HG03457 (cell line): ENCODE measurements at regions not wholly inside any gene's neighbourhood (a gene's known extent, or its start where the extent isn't known, plus 50 kb on each side); places are given as distances from the start of the nearest gene placed in this dataset.

Experiments used
- ATAC-seq: cut with Tn5 transposase; IDR thresholded peaks from one replicate; pipeline ENCODE4 v1.9.1; 2021; ENCODE audit warnings: moderate number of reproducible peaks; ENCODE audit not compliant: unreplicated experiment

DNA sequence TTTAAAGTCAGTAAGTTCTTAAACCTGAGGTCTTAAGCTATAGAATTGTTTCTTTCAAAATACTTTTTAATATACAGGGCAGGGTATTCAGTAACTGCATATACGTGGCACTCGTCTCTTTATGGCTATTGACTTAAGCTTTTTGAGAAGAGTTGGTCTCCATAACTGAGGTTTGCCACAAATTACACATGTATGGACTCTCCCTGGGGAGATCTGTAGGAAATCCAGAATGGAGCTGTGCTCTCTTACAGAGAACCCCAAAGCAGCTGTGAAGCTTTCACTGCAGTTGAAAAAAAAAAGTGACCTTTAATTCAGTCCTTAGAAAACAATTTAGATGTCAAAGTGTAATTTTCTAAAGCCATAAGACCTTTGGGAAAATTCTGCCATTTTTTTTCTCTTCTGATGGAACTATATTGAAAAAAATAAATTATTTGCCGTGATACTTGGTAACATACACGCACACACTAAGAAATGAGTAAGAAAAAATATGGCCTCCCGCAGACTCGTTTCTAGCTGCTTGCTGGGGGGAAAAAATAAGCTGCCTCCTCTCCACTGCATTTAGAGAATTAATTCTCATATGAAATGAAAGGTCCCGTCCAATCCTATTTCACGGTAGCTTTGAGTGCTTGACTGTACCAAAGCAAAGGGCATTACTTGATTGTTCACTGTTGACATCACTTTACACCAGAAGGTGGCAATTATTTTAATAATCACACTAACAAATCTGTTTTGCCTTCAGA, 159.4 kb upstream of the TENM3 start:
- no peak for ATAC-seq

DNA sequence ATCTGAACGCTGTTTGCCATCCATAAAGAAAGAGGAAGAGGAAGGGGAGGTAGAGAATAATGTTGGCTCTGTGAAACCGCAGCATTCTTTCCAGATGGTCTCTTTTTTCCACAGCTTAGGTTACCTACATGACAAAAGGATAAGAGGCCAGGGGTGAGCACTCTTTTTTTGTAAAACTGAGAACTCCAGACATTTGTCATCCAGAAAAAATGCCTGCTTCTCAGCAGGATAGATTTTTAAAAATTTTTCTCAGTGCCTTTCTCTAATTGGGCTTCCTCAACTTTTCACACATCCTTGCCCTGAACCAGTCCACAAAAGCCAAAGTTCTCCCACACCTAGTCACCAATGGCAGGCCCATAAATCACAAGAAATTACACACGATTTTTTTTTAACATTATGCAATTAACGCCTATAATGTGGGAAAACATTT, 158.1 kb upstream of the TENM3 start:
- no peak for ATAC-seq

DNA sequence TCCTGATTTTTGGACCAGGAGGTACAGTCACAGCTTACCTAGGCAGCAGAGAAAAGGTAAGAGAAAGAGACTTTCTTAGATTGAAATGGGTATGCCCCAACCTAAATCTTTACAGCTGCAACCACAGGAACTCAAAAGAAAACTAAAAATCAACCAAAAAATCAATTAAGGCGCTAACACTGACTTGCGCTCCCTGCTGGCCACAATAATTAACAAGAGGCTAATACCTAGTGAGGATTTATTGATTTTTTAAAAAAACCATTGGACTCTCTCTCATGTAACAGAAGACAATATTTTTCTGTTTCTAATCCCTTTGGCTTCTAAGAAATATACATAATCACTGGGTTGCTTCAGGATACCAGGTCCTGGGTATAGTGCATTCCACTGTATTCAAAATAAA, 153.9 kb upstream of the TENM3 start:
- ATAC-seq, result no peak

GRCh38 chr4:182090186-182090585, 153.0 kb upstream of the TENM3 start:
- ATAC-seq, result no peak

DNA sequence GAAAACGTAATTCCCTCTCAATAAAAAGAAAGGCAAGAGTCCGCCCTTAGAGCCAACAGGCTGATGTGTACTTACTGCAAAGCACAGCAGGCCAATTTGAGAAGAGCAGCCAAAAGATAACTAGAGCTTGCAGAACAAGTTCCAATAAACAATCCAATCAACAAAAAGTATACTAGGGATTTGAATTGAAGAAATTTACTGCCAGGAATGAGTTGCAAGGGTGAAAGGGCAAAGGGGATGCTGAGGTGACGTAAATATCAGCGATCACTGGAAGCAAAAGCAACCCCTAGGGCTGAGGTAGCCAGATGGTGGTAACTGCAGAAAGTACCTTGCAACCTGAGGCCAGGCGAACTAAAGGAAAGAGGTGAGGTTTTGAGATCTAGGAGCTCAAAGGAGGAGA, 152.1 kb upstream of the TENM3 start:
- ATAC-seq, result no peak

- ATAC-seq, result no peak
Measured at GRCh38 chr4:182093431-182093831, 149.8 kb upstream of the TENM3 start.

DNA sequence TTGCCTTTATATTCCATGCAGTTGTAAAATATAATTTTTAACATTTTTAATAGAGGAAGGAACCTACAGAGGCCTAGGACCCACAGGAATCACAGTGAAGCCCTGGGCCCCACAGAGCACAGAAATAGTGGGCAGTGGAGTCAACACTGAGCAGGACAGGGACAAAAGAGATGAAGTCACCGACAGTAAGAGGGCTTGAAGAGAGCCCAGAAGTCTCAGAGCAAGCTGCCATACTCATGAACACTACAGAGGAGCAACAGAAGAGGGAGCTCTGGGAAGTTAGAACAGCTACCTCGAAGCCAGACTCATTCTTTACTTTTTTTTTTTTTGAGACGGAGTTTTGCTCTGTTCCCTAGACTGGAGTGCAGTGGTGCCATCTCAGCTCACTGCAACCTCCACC, 149.3 kb upstream of the TENM3 start:
- no peak for ATAC-seq

DNA sequence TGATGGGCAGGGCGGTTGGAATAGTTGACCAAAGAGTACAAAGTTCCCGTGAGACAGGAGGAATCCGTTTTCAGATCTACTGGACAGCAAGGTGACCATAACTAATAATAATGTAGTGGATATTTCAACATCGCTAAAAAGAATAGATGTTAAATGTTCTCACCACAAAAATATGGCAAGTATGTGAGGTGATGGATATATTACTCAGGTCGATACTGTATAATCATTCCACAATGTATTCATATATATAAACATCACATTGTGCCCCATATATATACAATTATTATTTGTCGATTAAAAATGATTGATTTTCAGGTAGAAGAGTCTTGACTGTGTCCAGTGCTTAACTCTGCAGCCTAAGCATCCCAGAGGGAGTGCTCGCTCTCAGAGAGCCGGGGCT, 141.6 kb upstream of the TENM3 start:
- no peak for ATAC-seq

DNA sequence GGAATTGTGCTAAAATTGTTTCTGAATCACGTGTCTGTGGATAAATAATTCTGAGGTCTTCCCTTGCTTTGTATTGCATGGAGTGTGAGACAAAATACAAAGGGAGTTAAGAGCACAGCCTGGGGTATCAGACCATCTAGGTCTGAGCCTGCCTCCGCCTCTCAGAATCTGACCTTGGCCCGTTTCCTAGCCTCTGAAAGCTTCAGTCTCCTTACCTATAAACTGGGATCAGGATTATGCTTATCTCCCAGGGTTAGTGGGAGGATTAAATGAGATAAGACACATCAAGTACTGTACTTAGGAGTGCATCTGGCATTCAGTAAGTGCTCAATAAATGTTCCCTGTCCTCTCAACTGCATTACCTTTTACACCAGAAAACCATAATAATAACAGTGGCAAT, 140.6 kb upstream of the TENM3 start:
- ATAC-seq, result no peak

GRCh38 chr4:182103614-182104319, 139.4 kb upstream of the TENM3 start:
- no peak for ATAC-seq

DNA sequence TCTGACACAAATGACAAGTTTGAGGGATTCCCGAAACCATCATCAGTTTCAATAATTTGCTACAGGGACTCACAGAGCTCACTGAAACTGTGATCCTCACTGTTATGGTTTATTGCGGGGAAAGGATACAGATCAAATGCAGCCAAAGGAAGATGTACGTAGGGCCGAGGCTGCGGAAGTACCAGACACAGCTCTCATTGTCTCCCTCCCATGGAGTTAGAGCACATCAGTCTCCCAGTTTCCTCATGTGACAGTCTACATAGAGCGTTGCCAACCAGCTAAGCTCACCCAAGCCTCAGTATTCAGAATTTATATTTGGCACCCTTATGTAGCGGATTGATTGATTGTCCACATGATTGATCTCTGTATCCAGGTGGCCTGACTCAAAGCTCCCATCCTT, 137.8 kb upstream of the TENM3 start:
- ATAC-seq, result no peak

- no peak for ATAC-seq
Measured at GRCh38 chr4:182107931-182108330, 135.3 kb upstream of the TENM3 start.

DNA sequence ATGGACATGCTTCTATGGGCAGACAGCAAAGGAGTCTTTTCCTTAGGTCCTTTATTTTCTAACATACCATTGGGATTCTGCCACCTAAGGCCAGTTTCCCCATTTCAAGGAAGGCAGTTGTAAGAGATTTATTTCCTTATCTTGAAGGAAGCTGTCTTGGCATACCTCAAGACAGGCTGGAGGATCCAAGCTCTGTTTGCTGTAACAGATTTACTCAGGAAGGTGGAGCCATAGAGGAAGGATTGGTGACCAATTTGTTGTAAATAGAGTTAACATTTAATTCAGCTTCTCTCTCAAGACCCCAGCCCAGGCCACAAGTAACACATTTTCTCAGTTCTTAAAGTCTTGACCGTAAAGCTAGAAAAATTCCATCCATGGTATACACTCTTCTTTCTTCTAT, 131.6 kb upstream of the TENM3 start:
- no peak for ATAC-seq

DNA sequence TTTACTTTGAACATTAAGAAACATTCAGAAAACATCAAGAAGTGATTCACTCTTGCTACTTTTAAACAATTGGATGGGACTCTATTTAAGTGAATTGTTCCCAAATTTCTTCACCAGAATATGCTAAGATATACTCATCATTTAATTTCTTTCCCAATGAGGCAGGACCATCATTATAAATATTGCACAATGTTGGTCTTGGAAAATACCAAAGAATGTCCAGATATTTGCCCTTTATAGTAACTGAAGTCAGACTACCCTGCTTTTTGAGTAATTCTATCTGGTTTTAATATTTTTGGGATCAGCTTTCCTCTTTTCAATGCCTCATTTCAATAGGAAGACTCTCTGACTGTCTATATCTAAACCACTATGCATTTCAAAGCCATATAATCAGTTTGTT, 129.4 kb upstream of the TENM3 start:
- ATAC-seq, result no peak

DNA sequence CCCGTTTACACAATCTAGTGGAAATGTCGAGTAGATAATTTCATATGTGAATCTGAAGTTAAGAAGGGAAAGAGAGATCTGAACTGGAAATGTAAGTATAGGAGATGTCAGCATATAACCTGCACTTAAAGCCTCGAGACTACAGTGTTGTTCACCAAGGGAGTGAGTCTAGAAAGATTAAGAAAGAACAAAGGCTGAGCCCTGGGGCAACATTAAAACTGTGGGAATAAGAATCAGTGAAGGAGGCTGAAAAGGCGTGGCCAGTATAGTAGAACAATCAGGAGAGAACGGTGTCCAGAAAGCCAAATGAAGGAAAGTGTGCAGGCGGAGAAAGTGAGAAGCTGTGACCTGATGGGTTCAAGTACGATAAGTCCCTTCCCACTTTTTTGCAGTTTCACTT, 118.8 kb upstream of the TENM3 start:
- ATAC-seq, result no peak

- no peak for ATAC-seq
Measured at GRCh38 chr4:182126096-182126495, 117.1 kb upstream of the TENM3 start.

DNA sequence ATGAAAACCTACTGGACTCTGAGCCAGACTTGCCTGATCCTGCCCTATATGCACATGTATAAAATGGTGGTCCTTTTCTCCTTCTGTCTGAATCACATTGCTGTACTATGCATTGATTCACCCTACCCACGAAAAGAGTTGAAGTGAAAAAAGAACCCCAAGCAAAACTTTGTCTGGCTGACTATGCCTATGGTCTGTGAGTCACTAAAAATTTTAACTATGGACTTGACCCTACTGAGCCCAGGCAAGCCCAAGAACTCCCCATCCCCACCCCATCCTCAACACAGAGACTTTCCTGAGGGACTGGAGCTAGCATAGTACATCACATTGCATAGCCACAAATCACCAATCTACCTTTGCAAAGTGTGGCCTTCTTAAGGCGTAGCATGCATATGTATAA, 116.6 kb upstream of the TENM3 start:
- ATAC-seq, result no peak

- ATAC-seq, result no peak
Measured at GRCh38 chr4:182133033-182133432, 110.2 kb upstream of the TENM3 start.

DNA sequence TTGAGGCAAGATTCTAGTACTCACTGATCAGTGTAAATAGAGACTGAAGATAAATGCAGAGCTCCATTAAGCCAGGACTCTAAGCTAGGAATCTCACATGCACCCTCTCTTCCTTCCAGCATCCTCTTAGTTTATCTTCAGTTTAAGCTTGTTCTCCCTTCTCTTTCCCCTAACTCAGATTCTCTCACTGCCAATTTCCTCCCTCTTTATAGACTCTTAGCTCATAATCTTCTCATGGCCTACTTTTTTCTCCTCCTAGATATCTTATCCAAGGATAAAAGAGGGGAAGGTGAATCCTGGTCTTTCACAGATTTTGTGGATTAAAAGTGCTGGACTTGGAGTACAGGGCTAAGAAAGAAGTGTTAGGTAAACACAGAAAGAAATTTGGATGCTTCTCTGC, 108.9 kb upstream of the TENM3 start:
- ATAC-seq, result no peak

GRCh38 chr4:182136201-182136600, 107.0 kb upstream of the TENM3 start:
- no peak for ATAC-seq

DNA sequence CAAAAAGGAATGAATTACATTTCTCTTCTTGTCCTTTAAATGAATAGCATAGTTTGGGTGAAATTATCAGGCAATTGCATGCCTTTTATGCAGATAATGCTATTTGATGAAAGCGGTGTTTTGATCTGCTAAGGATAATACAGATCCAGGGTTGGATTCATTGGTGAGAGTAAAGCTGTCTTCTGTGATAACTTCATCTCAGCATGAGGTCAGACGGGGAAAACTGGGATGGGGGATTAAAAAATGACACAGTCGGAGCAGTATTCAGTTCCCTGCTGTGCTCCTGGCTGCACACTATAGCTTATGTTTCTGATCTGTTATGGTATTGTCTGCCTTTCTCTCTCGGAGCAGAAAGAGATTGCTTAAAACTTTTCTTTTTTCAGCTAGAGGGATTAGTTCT, 105.9 kb upstream of the TENM3 start:
- no peak for ATAC-seq

DNA sequence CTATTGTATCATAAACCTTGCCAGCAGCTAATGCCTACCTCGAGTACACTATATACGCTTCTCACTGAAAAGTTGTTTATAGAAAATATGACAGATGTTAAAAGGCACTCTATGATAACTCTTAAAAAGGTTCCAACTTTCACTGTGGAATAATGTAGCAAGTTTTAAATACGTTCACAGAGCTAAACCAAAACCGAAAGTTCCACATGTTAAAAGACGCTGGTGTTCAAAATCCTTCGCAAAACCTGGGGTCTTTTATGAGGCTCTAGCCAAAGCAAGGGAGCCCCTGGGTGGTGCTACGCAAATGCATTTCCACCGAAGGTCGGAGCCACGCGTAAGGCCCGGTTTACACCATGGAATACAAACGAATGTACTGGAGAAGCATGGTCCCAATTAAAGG, 103.7 kb upstream of the TENM3 start:
- no peak for ATAC-seq

- ATAC-seq, result no peak
Measured at GRCh38 chr4:182140547-182140946, 102.7 kb upstream of the TENM3 start.
